T-helper 17 cell (primary cell): ENCODE measurements at regions not wholly inside any gene's neighbourhood (a gene's known extent, or its start where the extent isn't known, plus 50 kb on each side); places are given as distances from the start of the nearest gene placed in this dataset.

Experiments
- ATAC-seq: fragments of 150-1000 bp; cut with Tn5 transposase; 2 replicates; pipeline ENCODE4 v1.10.0; 2021; ENCODE audit warnings: mild to moderate bottlenecking, moderate library complexity
- DNase-seq, 3 donors: peaks; one replicate each; pipeline versions ENCODE4 v3.0.0 to v3.0.0-alpha.2; 2020 to 2021
- H3K9me3 ChIP-seq: one replicate; pipeline ENCODE4 v1.7.0; 2013; ENCODE audit warnings: low read length, mild to moderate bottlenecking; ENCODE audit not compliant: control insufficient read depth, poor library complexity, severe bottlenecking
- H3K27ac Mint-ChIP-seq: one replicate; pipeline ENCODE4 v1.8.0; 2022; ENCODE audit warnings: mild to moderate bottlenecking, moderate library complexity, mixed read lengths
- H3K27me3 Mint-ChIP-seq: one replicate; pipeline ENCODE4 v1.8.0; 2022; ENCODE audit warnings: mixed read lengths
- H3K36me3 Mint-ChIP-seq: one replicate; pipeline ENCODE4 v1.8.0; 2022; ENCODE audit warnings: low read depth, mixed read lengths
- H3K4me1 Mint-ChIP-seq: one replicate; pipeline ENCODE4 v1.8.0; 2022; ENCODE audit warnings: mild to moderate bottlenecking, mixed read lengths
- H3K4me3 Mint-ChIP-seq: one replicate; pipeline ENCODE4 v1.8.0; 2022; ENCODE audit warnings: mild to moderate bottlenecking, moderate library complexity, mixed read lengths

DNA sequence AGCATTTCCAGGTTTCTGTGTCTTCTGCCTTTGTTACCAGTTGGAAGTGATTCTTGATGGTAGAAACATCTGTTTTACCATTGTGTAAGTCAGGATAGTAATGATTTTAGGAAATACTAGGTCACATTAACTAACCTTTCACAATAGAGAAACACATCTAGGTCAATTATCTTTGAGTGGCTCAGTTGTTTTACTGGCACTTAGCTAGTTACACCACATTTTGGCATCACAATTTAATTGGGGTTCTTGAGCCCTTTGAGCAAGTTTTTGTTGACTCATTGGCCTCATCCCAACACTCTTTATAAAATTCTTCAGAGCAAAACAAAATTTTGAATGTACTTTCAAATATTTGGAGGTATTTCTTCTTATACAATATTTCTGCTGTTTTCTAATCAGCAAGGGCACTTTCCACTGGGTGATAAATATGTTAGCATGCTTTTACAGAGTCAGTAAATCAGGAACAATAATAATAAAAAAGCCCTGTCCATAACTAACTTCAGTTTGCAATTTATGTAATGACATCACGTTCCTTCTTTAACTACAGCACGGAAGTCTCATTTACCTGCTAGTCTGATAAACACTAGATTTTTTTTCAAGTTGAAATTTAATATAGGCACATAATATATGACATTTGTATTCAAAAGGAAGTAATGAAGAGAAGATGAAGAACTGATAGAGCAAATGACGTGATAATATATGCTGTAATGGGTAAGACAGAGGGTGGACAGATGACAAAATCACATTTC lies 64.8 kb upstream of the GK2 start:
- H3K4me3 Mint-ChIP-seq, result no peak overlapping the region
- ATAC-seq, result no peak
- no peak overlapping the region for H3K27ac Mint-ChIP-seq
- no peaks in the 10 kb centered on the region for H3K36me3 Mint-ChIP-seq
- H3K4me1 Mint-ChIP-seq, result no peaks in the 10 kb centered on the region
- H3K9me3 ChIP-seq, result no peaks in the 10 kb centered on the region
- no peaks in the 10 kb centered on the region for H3K27me3 Mint-ChIP-seq
- DNase-seq, result no peak

DNA sequence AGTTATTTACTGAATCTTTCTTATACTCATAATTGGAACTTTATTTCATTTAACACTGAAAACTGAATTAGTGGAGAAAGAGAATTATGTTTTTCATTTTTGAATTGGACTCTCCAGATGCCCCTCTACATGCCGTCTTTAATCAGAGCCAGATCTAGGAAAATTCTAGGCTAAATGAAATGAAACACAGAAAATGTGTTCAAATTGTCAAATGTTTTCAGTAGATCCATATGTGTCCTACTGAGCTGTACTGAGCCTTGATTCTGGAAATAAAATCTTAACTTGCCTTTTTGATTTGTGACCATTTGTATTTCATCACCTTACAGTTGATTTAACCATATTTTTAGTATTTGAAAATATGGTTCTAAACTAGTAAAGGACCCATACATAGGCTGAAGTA lies 64.0 kb upstream of the GK2 start:
- no peak overlapping the region for H3K27ac Mint-ChIP-seq
- ATAC-seq (no peak), DNase-seq (no peak)
- H3K27me3 Mint-ChIP-seq, result no peaks in the 10 kb centered on the region
- no peaks in the 10 kb centered on the region for H3K4me1 Mint-ChIP-seq
- no peak overlapping the region for H3K4me3 Mint-ChIP-seq
- no peaks in the 10 kb centered on the region for H3K36me3 Mint-ChIP-seq
- no peaks in the 10 kb centered on the region for H3K9me3 ChIP-seq

DNA sequence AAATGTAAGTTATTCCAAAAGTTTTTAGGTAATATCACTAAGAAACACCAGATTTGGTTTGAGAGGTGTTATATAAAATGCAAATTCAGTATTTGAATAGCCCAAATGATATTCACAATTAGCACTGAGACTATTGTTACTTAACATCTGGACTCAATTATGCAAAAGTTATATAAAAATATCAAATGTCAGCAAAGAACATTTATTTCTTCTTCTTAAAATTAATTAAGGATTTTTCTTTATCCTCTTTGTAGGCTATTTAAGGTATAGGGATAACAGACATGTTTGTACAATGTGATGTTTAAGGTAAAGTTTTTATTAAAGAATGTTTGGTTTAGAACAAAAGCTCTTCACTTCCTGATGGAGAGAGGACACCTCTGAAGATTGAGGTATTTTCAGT lies 63.3 kb upstream of the GK2 start:
- H3K27me3 Mint-ChIP-seq, result no peaks in the 10 kb centered on the region
- DNase-seq (no peak), ATAC-seq (no peak)
- H3K4me1 Mint-ChIP-seq, result no peaks in the 10 kb centered on the region
- H3K4me3 Mint-ChIP-seq, result no peak overlapping the region
- H3K36me3 Mint-ChIP-seq, result no peaks in the 10 kb centered on the region
- no peaks in the 10 kb centered on the region for H3K9me3 ChIP-seq
- no peak overlapping the region for H3K27ac Mint-ChIP-seq

DNA sequence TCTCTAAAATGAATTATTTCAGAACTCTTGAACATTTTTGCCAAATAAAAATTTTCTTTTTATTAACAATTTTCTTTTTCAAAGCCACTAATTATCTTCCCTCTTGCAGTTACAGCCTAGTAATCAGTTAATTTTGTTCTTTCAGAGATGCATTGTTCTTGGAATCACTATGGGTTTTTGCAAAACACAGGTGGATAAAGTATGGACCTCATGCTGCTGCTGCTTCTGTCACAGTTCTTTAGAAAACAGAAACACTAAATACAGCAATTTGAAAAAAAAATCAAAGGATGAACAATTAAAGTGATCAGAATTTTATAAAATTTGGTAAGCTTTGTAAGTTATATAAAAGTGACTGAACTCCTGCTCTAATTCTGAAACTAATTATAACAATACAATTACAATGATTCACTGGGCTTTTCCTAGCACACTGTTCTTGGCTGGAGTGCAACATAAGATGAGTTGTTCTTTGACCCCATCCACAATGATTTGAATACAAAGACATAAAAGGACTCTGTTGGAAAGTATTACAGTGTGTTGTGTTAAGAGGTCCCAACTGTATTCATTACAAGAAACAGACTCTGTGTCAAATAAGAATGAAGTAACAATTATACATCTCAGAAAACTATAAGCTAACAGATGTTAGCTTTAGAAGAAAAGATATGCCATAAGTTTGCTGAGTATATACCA lies 59.4 kb upstream of the GK2 start:
- Mint-ChIP-seq H3K36me3 (no peaks in the 10 kb centered on the region), H3K4me1 (no peaks in the 10 kb centered on the region), H3K27me3 (no peaks in the 10 kb centered on the region), H3K4me3 (no peak overlapping the region), H3K27ac (no peak overlapping the region)
- no peak for DNase-seq
- ATAC-seq, result no peak
- no peaks in the 10 kb centered on the region for H3K9me3 ChIP-seq

DNA sequence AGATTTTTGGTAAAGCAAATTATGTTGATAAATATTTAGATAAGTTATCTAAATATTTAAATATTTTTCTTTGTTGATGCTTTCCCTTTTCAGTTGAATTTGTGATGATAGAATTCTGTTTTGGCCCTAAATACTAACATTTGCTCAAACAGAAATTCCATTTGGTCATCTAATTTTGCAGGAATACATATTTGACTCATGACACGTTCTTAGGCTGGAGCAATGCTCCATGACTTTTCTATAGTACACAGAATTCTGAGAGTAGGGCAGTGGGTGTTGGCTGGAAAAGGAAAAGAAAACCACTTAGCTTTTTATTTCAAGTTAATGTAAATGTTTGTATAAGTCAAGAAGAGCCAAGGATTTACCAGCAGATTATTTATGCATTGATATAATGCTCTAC lies 58.6 kb upstream of the GK2 start:
- no peaks in the 10 kb centered on the region for H3K36me3 Mint-ChIP-seq
- H3K4me1 Mint-ChIP-seq, result no peaks in the 10 kb centered on the region
- no peak overlapping the region for H3K4me3 Mint-ChIP-seq
- ATAC-seq (no peak), DNase-seq (no peak)
- H3K27ac Mint-ChIP-seq, result no peak overlapping the region
- no peaks in the 10 kb centered on the region for H3K9me3 ChIP-seq
- no peaks in the 10 kb centered on the region for H3K27me3 Mint-ChIP-seq
